H9 (cell line): ENCODE measurements at regions not wholly inside any gene's neighbourhood (a gene's known extent, or its start where the extent isn't known, plus 50 kb on each side); places are given as distances from the start of the nearest gene placed in this dataset.

Experiments used
- DNase-seq: peaks from one replicate; pipeline ENCODE4 v3.0.0-alpha.2; 2017
- H2AFZ ChIP-seq: one replicate; pipeline ENCODE4 v1.6.1; 2013; ENCODE audit warnings: mild to moderate bottlenecking, low read length, control low read depth, moderate library complexity
- H2AK5ac ChIP-seq: 2 replicates; pipeline ENCODE4 v1.6.1; 2013; ENCODE audit warnings: low read length, control low read depth, mixed read lengths; ENCODE audit not compliant: insufficient read length
- H2BK120ac ChIP-seq: one replicate; pipeline ENCODE4 v1.6.1; 2013; ENCODE audit warnings: low read depth, mild to moderate bottlenecking, low read length, control low read depth, inconsistent platforms; ENCODE audit not compliant: poor library complexity, severe bottlenecking
- H2BK12ac ChIP-seq: 2 replicates; pipeline ENCODE4 v1.6.1; 2013; ENCODE audit warnings: low read length, control low read depth, mixed read lengths, low read depth; ENCODE audit not compliant: insufficient read length
- H2BK15ac ChIP-seq: 2 replicates; pipeline ENCODE4 v1.6.1; 2013; ENCODE audit warnings: low read depth, low read length, control low read depth
- H2BK20ac ChIP-seq: one replicate; pipeline ENCODE4 v1.6.1; 2013; ENCODE audit warnings: low read depth, mild to moderate bottlenecking, low read length, control low read depth, inconsistent platforms; ENCODE audit not compliant: poor library complexity, severe bottlenecking
- H2BK5ac ChIP-seq: 2 replicates; pipeline ENCODE4 v1.6.1; 2013; ENCODE audit warnings: low read length, control low read depth, mixed read lengths; ENCODE audit not compliant: insufficient read length
- H3K14ac ChIP-seq: 2 replicates; pipeline ENCODE4 v1.6.1; 2013; ENCODE audit warnings: low read length, control low read depth; ENCODE audit not compliant: insufficient read depth
- H3K18ac ChIP-seq: 2 replicates; pipeline ENCODE4 v1.6.1; 2013; ENCODE audit warnings: low read depth, mild to moderate bottlenecking, mixed read lengths, low read length, control low read depth; ENCODE audit not compliant: insufficient read length
- H3K23ac ChIP-seq: 2 replicates; pipeline ENCODE4 v1.6.1; 2013; ENCODE audit warnings: low read length, control low read depth, mixed read lengths, low read depth; ENCODE audit not compliant: insufficient read length
- H3K23me2 ChIP-seq: 2 replicates; pipeline ENCODE4 v1.6.1; 2013; ENCODE audit warnings: low read depth, mild to moderate bottlenecking, mixed read lengths, low read length, control low read depth; ENCODE audit not compliant: insufficient read length, poor library complexity, severe bottlenecking
- H3K27ac ChIP-seq: 2 replicates; pipeline ENCODE4 v1.5.1; 2013; ENCODE audit warnings: low read length, control low read depth, mixed read lengths, low read depth; ENCODE audit not compliant: insufficient read length
- H3K27me3 ChIP-seq: 2 replicates; pipeline ENCODE4 v1.6.1; 2013; ENCODE audit warnings: low read length, control low read depth, inconsistent platforms; ENCODE audit not compliant: insufficient read depth
- H3K4ac ChIP-seq: 2 replicates; pipeline ENCODE4 v1.6.1; 2013; ENCODE audit warnings: low read depth, mild to moderate bottlenecking, control low read depth, inconsistent platforms, low read length, moderate library complexity
- H3K4me1 ChIP-seq: 2 replicates; pipeline ENCODE4 v1.6.1; 2013; ENCODE audit warnings: low read length, control low read depth, inconsistent platforms; ENCODE audit not compliant: insufficient read depth
- H3K4me2 ChIP-seq: 2 replicates; pipeline ENCODE4 v1.6.1; 2013; ENCODE audit warnings: low read length, control low read depth, mixed read lengths; ENCODE audit not compliant: insufficient read length, insufficient read depth
- H3K56ac ChIP-seq: 2 replicates; pipeline ENCODE4 v1.6.1; 2013; ENCODE audit warnings: low read depth, mild to moderate bottlenecking, mixed read lengths, low read length, control low read depth; ENCODE audit not compliant: insufficient read length
- H3K79me1 ChIP-seq: 2 replicates; pipeline ENCODE4 v1.6.1; 2013; ENCODE audit warnings: low read depth, mild to moderate bottlenecking, moderate library complexity, low read length, control low read depth, inconsistent platforms; ENCODE audit not compliant: insufficient read depth, poor library complexity, severe bottlenecking
- H3K79me2 ChIP-seq: 2 replicates; pipeline ENCODE4 v1.6.1; 2013; ENCODE audit warnings: low read length, control low read depth, inconsistent platforms; ENCODE audit not compliant: insufficient read depth
- H3K9ac ChIP-seq: 2 replicates; pipeline ENCODE4 v1.6.1; 2013; ENCODE audit warnings: low read length, control low read depth, mixed read lengths; ENCODE audit not compliant: insufficient read length; ENCODE audit errors: extremely low read depth
- H3K9me3 ChIP-seq: one replicate; pipeline ENCODE4 v1.6.1; 2013; ENCODE audit warnings: low read depth, low read length, inconsistent platforms; ENCODE audit not compliant: control insufficient read depth
- H3T11ph ChIP-seq: one replicate; pipeline ENCODE4 v1.6.1; 2013; ENCODE audit warnings: mild to moderate bottlenecking, low read length, control low read depth, inconsistent platforms
- H4K20me1 ChIP-seq: one replicate; pipeline ENCODE4 v1.6.1; 2013; ENCODE audit not compliant: control insufficient read depth, insufficient read length, insufficient read depth
- H4K5ac ChIP-seq: 2 replicates; pipeline ENCODE4 v1.6.1; 2013; ENCODE audit warnings: low read depth, mild to moderate bottlenecking, mixed read lengths, low read length, control low read depth; ENCODE audit not compliant: insufficient read length
- H4K8ac ChIP-seq: replicated peaks from 2 replicates; pipeline ENCODE4 v1.6.1; 2013; ENCODE audit warnings: low read length, control low read depth, mixed read lengths, low read depth; ENCODE audit not compliant: insufficient read length
- H4K91ac ChIP-seq: 2 replicates; pipeline ENCODE4 v1.6.1; 2013; ENCODE audit warnings: low read depth, mild to moderate bottlenecking, moderate library complexity, mixed read lengths, low read length, control low read depth; ENCODE audit not compliant: insufficient read length
- H3K27ac Mint-ChIP-seq, 3 experiments: 2 replicates in 2 of 3; 3 replicates in 1 of 3; pipeline ENCODE4 v1.8.0; 2020 to 2021; ENCODE audit warnings: mixed read lengths in 3 of 3, mild to moderate bottlenecking in 1 of 3, moderate library complexity in 1 of 3
- H3K27me3 Mint-ChIP-seq: 2 replicates; pipeline ENCODE4 v1.8.0; 2021; ENCODE audit warnings: low read depth, mild to moderate bottlenecking, moderate library complexity, mixed read lengths
- H3K36me3 Mint-ChIP-seq, 3 experiments: 2 replicates in 2 of 3; 3 replicates in 1 of 3; pipeline ENCODE4 v1.8.0; 2020 to 2021; ENCODE audit warnings: low read depth in 3 of 3, mixed read lengths in 3 of 3; ENCODE audit not compliant: insufficient read depth in 1 of 3
- H3K4me1 Mint-ChIP-seq, 2 experiments: 2 replicates each; pipeline ENCODE4 v1.8.0; 2020; ENCODE audit warnings: mixed read lengths in 2 of 2
- H3K4me3 Mint-ChIP-seq, 2 experiments: 2 replicates in 1 of 2; 3 replicates in 1 of 2; pipeline ENCODE4 v1.8.0; 2020 to 2021; ENCODE audit warnings: mild to moderate bottlenecking in 2 of 2, mixed read lengths in 2 of 2, moderate library complexity in 1 of 2
- H3K9me3 Mint-ChIP-seq, 2 experiments: 2 replicates in 1 of 2; 3 replicates in 1 of 2; pipeline ENCODE4 v1.8.0; 2020; ENCODE audit warnings: mild to moderate bottlenecking in 2 of 2, mixed read lengths in 2 of 2, moderate library complexity in 1 of 2
- CTCF ChIP-seq: fragments of 200-600 bp; sonication (generic); conservative IDR thresholded peaks from 3 replicates; pipeline ENCODE4 v1.8.0; 2021; ENCODE audit warnings: antibody characterized with exemption, mild to moderate bottlenecking
- WGBS: extraction: QIAGEN DNeasy Blood & Tissue Kit; methylation state at CpG from one replicate; pipeline ENCODE4 v1.1.7; 2013; ENCODE audit warnings: missing lambda C conversion rate, low lambda C conversion rate, mixed read lengths; ENCODE audit not compliant: insufficient read length; ENCODE audit errors: extremely low coverage; 5-methylcytosine and 5-hydroxymethylcytosine counted together

- H2BK20ac ChIP-seq = no peak overlapping the region
- H4K8ac ChIP-seq = no peak overlapping the region
- no peaks in the 10 kb centered on the region for H4K20me1 ChIP-seq
- H2BK5ac ChIP-seq = no peak overlapping the region
- no peak overlapping the region for H3K23ac ChIP-seq
- H2BK120ac ChIP-seq = no peak overlapping the region
- Mint-ChIP-seq H3K4me3 (no peak overlapping the region), H3K9me3 (no peaks in the 10 kb centered on the region), H3K27me3 (peaks cover 4% of the 10 kb centered on the region; the same call in 1 of the 2 replicates), H3K4me1 (peaks cover 9 to 27% of the 10 kb centered on the region in 2 experiments), H3K27ac (peak overlapping the region in 1 of 3 experiments; percentile 82; a peak in 1 of 7 replicates), H3K36me3 (no peaks in the 10 kb centered on the region)
- H4K5ac ChIP-seq = no peak overlapping the region
- H3K4me1 ChIP-seq = peaks cover 3% of the 10 kb centered on the region
- no peak overlapping the region for H3K56ac ChIP-seq
- no peak for DNase-seq
- H3K4ac ChIP-seq = no peak overlapping the region
- H2BK12ac ChIP-seq = no peak overlapping the region
- H3K79me1 ChIP-seq = no peaks in the 10 kb centered on the region
- no peaks in the 10 kb centered on the region for H3K23me2 ChIP-seq
- no peaks in the 10 kb centered on the region for H3K27me3 ChIP-seq
- H3K9ac ChIP-seq = no peak overlapping the region
- no CpG with 5 or more reads among the region's 12 CpGs for WGBS
- H2AFZ ChIP-seq = no peak overlapping the region
- H2AK5ac ChIP-seq = no peak overlapping the region
- H3K27ac ChIP-seq = no peak overlapping the region
- no peak for TF ChIP-seq CTCF
- H3K79me2 ChIP-seq = no peaks in the 10 kb centered on the region
- H4K91ac ChIP-seq = no peak overlapping the region
- H3K18ac ChIP-seq = no peak overlapping the region
- no peak overlapping the region; the same call in 1 of the 2 replicates for H3K14ac ChIP-seq
- H3T11ph ChIP-seq = no peak overlapping the region
- no peak overlapping the region for H3K4me2 ChIP-seq
- H2BK15ac ChIP-seq = no peak overlapping the region
- H3K9me3 ChIP-seq = no peaks in the 10 kb centered on the region
These were observed 150.9 kb upstream of the C1orf174 start for GRCh38 chr1:4050998-4051397.
